CD4-positive, alpha-beta T cell treated with Interleukin-17A for 1 hour (primary cell): ENCODE measurements at regions not wholly inside any gene's neighbourhood (a gene's known extent, or its start where the extent isn't known, plus 50 kb on each side); places are given as distances from the start of the nearest gene placed in this dataset.
"Not testable (repeated sequence)": the region's sequence is repeated elsewhere in the genome, so short reads cannot be mapped to it uniquely, and the experiment has no call there.

Source experiments
- DNase-seq: peaks from one replicate; pipeline ENCODE4 v3.0.0-alpha.2; 2020

DNA sequence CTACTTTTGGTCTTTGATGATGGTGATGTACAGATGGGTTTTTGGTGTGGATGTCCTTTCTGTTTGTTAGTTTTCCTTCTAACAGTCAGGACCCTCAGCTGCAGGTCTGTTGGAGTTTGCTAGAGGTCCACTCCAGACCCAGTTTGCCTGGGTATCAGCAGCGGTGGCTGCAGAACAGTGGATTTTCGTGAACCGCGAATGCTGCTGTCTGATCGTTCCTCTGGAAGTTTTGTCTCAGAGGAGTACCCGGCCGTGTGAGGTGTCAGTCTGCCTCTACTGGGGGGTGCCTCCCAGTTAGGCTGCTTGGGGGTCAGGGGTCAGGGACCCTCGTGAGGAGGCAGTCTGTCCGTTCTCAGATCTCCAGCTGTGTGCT, 56.6 kb upstream of the TNFAIP8 start:
- DNase-seq, result not testable (repeated sequence)

GRCh38 chr5:119299615-119300310, 56.1 kb upstream of the TNFAIP8 start:
- DNase-seq, result peak; percentile 90

- no peak for DNase-seq
Measured at GRCh38 chr5:119300311-119300670, 55.5 kb upstream of the TNFAIP8 start.

DNA sequence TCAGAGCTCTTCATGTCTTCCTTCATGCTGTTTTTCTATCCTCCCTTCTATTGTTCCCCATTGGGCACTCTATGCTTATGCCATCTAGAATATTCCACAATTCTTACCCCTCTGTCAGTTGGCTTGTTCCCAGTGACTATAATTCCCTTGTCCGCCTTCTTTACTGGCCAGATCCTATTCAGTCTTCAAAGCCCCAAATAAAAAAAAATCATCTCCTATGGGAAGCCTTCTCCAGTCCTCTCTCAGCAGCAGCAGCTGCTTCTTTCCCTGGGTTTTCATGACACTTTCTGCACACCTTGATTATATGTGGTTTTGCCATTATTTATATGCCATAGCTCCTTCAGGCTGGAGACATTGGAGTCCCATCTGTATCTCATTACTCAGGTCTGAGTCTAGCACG, 54.6 kb upstream of the TNFAIP8 start:
- DNase-seq, result no peak

DNA sequence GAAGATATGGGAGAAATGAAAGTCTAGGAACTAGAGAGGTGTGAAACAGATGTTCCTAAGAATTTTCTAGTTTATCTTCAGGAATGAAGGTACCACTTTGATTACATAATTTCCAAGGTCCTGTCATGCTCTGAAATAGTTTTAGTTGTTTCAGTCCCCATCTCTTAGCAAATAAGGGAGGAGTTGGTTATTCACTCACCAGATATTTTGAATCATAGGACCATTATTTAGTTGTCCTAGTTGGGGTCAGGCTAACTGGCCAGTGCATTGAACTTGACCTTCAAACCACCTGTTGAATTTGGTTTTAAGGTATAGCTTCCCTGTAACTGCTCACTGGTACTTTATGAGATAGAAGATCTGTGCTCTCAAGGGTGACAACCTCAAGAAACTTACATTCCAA, 53.9 kb upstream of the TNFAIP8 start:
- DNase-seq, result no peak

GRCh38 chr5:119302449-119302848, 53.4 kb upstream of the TNFAIP8 start:
- DNase-seq, result no peak

GRCh38 chr5:119302916-119303897, 52.6 kb upstream of the TNFAIP8 start:
- peak; percentile 37 for DNase-seq

DNA sequence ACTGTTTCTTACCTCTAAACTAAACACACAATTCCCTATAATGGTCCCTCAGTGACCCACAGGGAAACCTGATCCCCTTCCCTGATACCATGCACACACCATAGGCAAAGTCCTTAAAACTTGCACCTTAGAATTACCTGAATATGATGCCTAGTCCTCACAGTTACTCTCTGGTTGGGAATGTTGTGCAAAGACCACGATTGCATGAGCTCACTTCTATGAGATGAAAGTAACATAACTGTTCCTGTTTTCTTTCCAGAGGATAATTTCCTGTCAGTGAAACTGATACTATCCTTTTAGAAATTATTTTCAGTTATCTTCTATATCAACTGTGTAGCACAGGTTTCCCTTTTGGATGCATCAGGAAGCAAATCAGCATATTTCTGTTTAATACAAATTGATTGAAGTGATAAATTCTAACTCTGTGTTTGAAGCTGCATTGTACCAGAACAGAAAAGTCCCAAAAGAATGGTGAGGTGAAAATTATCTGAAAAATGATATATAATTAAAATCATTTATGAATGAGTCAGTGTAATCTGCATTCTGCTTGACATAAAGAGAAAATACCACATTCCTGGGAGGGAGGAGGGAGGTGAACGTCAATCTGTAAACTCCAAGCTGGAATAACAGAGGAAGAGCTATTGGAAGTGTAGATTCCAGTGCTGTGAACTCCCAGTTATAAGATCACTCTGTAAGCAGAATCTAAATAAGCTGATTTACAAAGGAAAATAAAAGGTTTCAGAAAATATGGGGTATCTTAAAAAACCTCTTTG, 51.2 kb upstream of the TNFAIP8 start:
- DNase-seq, result no peak
